ENCODE measurements at regions not wholly inside any gene's neighbourhood (a gene's known extent, or its start where the extent isn't known, plus 50 kb on each side); places are given as distances from the start of the nearest gene placed in this dataset.

- TF ChIP-seq CTCF (IDR thresholded peaks at IDR 0.05; ENCODE audit: low read depth, low read length): no peak
- no peak for TF ChIP-seq EZH2phosphoT487 (IDR thresholded peaks at IDR 0.05; ENCODE audit: low read depth)
Measured at GRCh38 chr2:17079262-17079661, 413.6 kb upstream of the CYRIA start.
